A549 (cell line): ENCODE measurements at regions not wholly inside any gene's neighbourhood (a gene's known extent, or its start where the extent isn't known, plus 50 kb on each side); places are given as distances from the start of the nearest gene placed in this dataset.

Source experiments
- ATAC-seq, 2 experiments: fragments of 200-7000 bp in 1 of 2; fragments of >200 bp in 1 of 2; cut with Nextera tagmentation in 1 of 2; cut with Tn5 transposase in 1 of 2; 3 replicates each; pipeline versions ENCODE4 v1.8.0 to v1.9.1; 2018 to 2020; ENCODE audit warnings: mild to moderate bottlenecking in 1 of 2, moderate library complexity in 1 of 2
- CTCF ChIA-PET: fragments of 300-600 bp; sonication (Branson Sonifier 250); formaldehyde crosslinking; extraction: SDS; loops from one replicate; lab custom pipeline; 2021; ENCODE audit warnings: antibody characterized with exemption, inconsistent platforms; lab: Yijun Ruan, JAX
- POLR2A ChIA-PET: fragments of 350-600 bp; formaldehyde crosslinking; extraction: SDS; loops from one replicate; lab custom pipeline; 2021; ENCODE audit warnings: antibody characterized with exemption, inconsistent platforms; lab: Yijun Ruan, JAX
- DNase-seq, 2 experiments: peaks; one replicate each; pipeline versions ENCODE4 v3.0.0 to v3.0.0-alpha.2; 2011 to 2016; ENCODE audit warnings: low read depth in 1 of 2, low spot score in 1 of 2
- FAIRE-seq: peaks from 2 replicates; lab custom pipeline; 2011; peaks lifted over from hg19 to GRCh38; lab: Jason Lieb, UNC
- H3K27ac ChIP-seq, 2 experiments: fragments of >200 bp; sonication (Bioruptor Twin); formaldehyde crosslinking; 3 replicates each; pipeline ENCODE4 v1.5.1; 2016 to 2017
- H3K4me1 ChIP-seq: fragments of >200 bp; sonication (Bioruptor Twin); formaldehyde crosslinking; 3 replicates; pipeline ENCODE4 v1.6.1; 2016
- H3K4me2 ChIP-seq: fragments of >200 bp; sonication (Bioruptor Twin); formaldehyde crosslinking; 3 replicates; pipeline ENCODE4 v1.6.1; 2016
- H3K4me3 ChIP-seq: fragments of >200 bp; sonication (Bioruptor Twin); formaldehyde crosslinking; 3 replicates; pipeline ENCODE4 v1.5.1; 2016
- H3K9me3 ChIP-seq: fragments of >200 bp; sonication (Bioruptor Twin); formaldehyde crosslinking; 3 replicates; pipeline ENCODE4 v1.6.1; 2016
- CBX2 ChIP-seq: fragments of 200-600 bp; sonication (generic); IDR thresholded peaks from 2 replicates; pipeline ENCODE4 v1.6.1; 2016; ENCODE audit warnings: low read depth, mild to moderate bottlenecking, borderline replicate concordance
- CHD2 ChIP-seq: fragments of 150-350 bp; IDR thresholded peaks from 2 replicates; pipeline ENCODE4 v1.6.1; 2014; ENCODE audit warnings: low read length; ENCODE audit not compliant: partially characterized antibody
- CHD4 ChIP-seq: fragments of 200-600 bp; sonication (generic); IDR thresholded peaks from 2 replicates; pipeline ENCODE4 v1.6.1; 2016; ENCODE audit warnings: antibody characterized with exemption, mild to moderate bottlenecking, borderline replicate concordance
- CTCF ChIP-seq: fragments of >200 bp; sonication (Bioruptor Twin); formaldehyde crosslinking; IDR thresholded peaks from 3 replicates; pipeline ENCODE4 v1.5.1; 2016
- EHF ChIP-seq: fragments of 250-450 bp; sonication (Bioruptor Pico); IDR thresholded peaks from 2 replicates; pipeline ENCODE4 v1.5.0; 2020; ENCODE audit warnings: mild to moderate bottlenecking
- FOSL2 ChIP-seq, 2 experiments: fragments of 450-650 bp in 1 of 2; fragments of >200 bp in 1 of 2; sonication (Bioruptor Twin) in 1 of 2; formaldehyde crosslinking; IDR thresholded peaks; 2 replicates each; pipeline versions ENCODE4 v1.5.0 to v1.6.1; 2016 to 2020; ENCODE audit warnings: mild to moderate bottlenecking in 1 of 2, moderate library complexity in 1 of 2
- FOXS1 ChIP-seq: fragments of 250-450 bp; sonication (Bioruptor Pico); IDR thresholded peaks from 2 replicates; pipeline ENCODE4 v1.5.0; 2020; ENCODE audit warnings: mild to moderate bottlenecking, moderate library complexity
- HDAC2 ChIP-seq: fragments of 200-600 bp; sonication (generic); IDR thresholded peaks from 2 replicates; pipeline ENCODE4 v1.6.1; 2016
- HES2 ChIP-seq: fragments of >200 bp; sonication (Bioruptor Twin); formaldehyde crosslinking; IDR thresholded peaks from 2 replicates; pipeline ENCODE4 v1.6.1; 2016
- HOXB13 ChIP-seq: fragments of 250-450 bp; sonication (Bioruptor Pico); IDR thresholded peaks from 2 replicates; pipeline ENCODE4 v1.5.0; 2020; ENCODE audit warnings: low read depth, mild to moderate bottlenecking, moderate library complexity
- JUN ChIP-seq, 2 experiments: fragments of >200 bp; sonication (Bioruptor Twin); formaldehyde crosslinking; IDR thresholded peaks; 2 replicates in 1 of 2; 3 replicates in 1 of 2; pipeline ENCODE4 v1.6.1; 2016 to 2017
- JUNB ChIP-seq: fragments of >200 bp; sonication (Bioruptor Twin); formaldehyde crosslinking; IDR thresholded peaks from 2 replicates; pipeline ENCODE4 v1.6.1; 2016
- MAFK ChIP-seq: fragments of 450-650 bp; IDR thresholded peaks from 2 replicates; pipeline ENCODE4 v1.6.1; 2014; ENCODE audit not compliant: partially characterized antibody
- MAX ChIP-seq: IDR thresholded peaks from 2 replicates; pipeline ENCODE4 v1.6.1; 2012
- NR3C1 ChIP-seq: fragments of >200 bp; sonication (Bioruptor Twin); formaldehyde crosslinking; IDR thresholded peaks from 3 replicates; pipeline ENCODE4 v1.6.1; 2017
- POLR2A ChIP-seq: IDR thresholded peaks from 2 replicates; pipeline ENCODE4 v1.6.1; 2012; ENCODE audit warnings: mild to moderate bottlenecking, low read length
- POLR2AphosphoS2 ChIP-seq: conservative IDR thresholded peaks from 2 replicates; pipeline ENCODE4 v1.6.1; 2012; ENCODE audit warnings: low read length, improper control_type of control experiment, inconsistent platforms
- RFX5 ChIP-seq: fragments of 450-650 bp; IDR thresholded peaks from 2 replicates; pipeline ENCODE4 v1.7.1; 2014; ENCODE audit warnings: antibody characterized with exemption, mild to moderate bottlenecking, moderate library complexity
- SREBF2 ChIP-seq: fragments of 450-650 bp; IDR thresholded peaks from 2 replicates; pipeline ENCODE4 v1.6.1; 2014; ENCODE audit warnings: mild to moderate bottlenecking, moderate library complexity
- TP53 ChIP-seq: fragments of 250-450 bp; sonication (Bioruptor Pico); IDR thresholded peaks from 2 replicates; pipeline ENCODE4 v1.5.0; 2021; ENCODE audit warnings: mild to moderate bottlenecking, moderate library complexity
- ZC3H11A ChIP-seq: fragments of 450-650 bp; IDR thresholded peaks from 2 replicates; pipeline ENCODE4 v1.6.1; 2014; ENCODE audit warnings: antibody characterized with exemption, mild to moderate bottlenecking
- ZNF302 ChIP-seq: fragments of 250-450 bp; sonication (Bioruptor Pico); IDR thresholded peaks from 2 replicates; pipeline ENCODE4 v1.9.0; 2021; ENCODE audit warnings: inconsistent platforms, mild to moderate bottlenecking, moderate library complexity
- WGBS: methylation state at CpG from one replicate; pipeline ENCODE4 v1.1.6; 2017; ENCODE audit errors: missing lambda C conversion rate; 5-methylcytosine and 5-hydroxymethylcytosine counted together

- Histone ChIP-seq H3K4me3 (no peak overlapping the region), H3K9me3 (no peaks in the 10 kb centered on the region; the same call in 2 of the 3 replicates), H3K4me2 (no peak overlapping the region), H3K4me1 (no peaks in the 10 kb centered on the region), H3K27ac (no peak overlapping the region)
- ChIA-PET POLR2A (no interaction called here), CTCF (interaction anchor here (1.4 kb wide), 1 partner anchor 13 kb away, joined by 3 read pairs; no protein-coding TSS in a partner anchor)
- 11% methylated on average over 2 of the region's 2 CpGs for WGBS
- ATAC-seq (no peak), FAIRE-seq (no peak), DNase-seq (no peak)
- TF ChIP-seq FOSL2 (IDR thresholded peaks at IDR 0.05) (no peak), FOSL2 (CRISPR knock-in tag; IDR thresholded peaks at IDR 0.05) (no peak), JUNB (no peak), TP53 (CRISPR knock-in tag) (no peak), POLR2A (no peak), POLR2AphosphoS2 (no peak), EHF (CRISPR knock-in tag) (no peak), SREBF2 (no peak), ZNF302 (CRISPR knock-in tag) (no peak), HOXB13 (CRISPR knock-in tag) (no peak), CHD2 (no peak), CHD4 (no peak), CBX2 (no peak), RFX5 (no peak), ZC3H11A (no peak), MAFK (no peak), HES2 (no peak), NR3C1 (no peak), JUN (IDR thresholded peaks at IDR 0.05) (no peak)
Measured at GRCh38 chr21:27582246-27582947, 615.5 kb upstream of the ADAMTS5 start.

GRCh38 chr21:27581168-27581567 is 614.3 kb upstream of the ADAMTS5 start:
- no peak overlapping the region for H3K27ac ChIP-seq
- POLR2A ChIA-PET = no interaction called here
- FAIRE-seq = no peak

More at GRCh38 chr21:27581168-27581567, 614.3 kb upstream of the ADAMTS5 start:
- ATAC-seq (no peak), DNase-seq (no peak)
- H3K4me2 ChIP-seq = no peak overlapping the region
- no peaks in the 10 kb centered on the region; the same call in 2 of the 3 replicates for H3K9me3 ChIP-seq
- CTCF ChIA-PET = no interaction called here
- H3K4me3 ChIP-seq = no peak overlapping the region
- TF ChIP-seq POLR2A = no peak
- no peak for TF ChIP-seq CTCF
- no peak for TF ChIP-seq FOXS1 (CRISPR knock-in tag)
- TF ChIP-seq POLR2AphosphoS2 = no peak
- no peak for TF ChIP-seq MAX
- TF ChIP-seq HOXB13 (CRISPR knock-in tag) = no peak
- no peak for TF ChIP-seq HDAC2
- 2% methylated on average over 4 of the region's 4 CpGs for whole genome bisulfite sequencing
- no peaks in the 10 kb centered on the region for H3K4me1 ChIP-seq
